Upper lobe of left lung (tissue), 6 donors: ENCODE measurements at regions not wholly inside any gene's neighbourhood (a gene's known extent, or its start where the extent isn't known, plus 50 kb on each side); places are given as distances from the start of the nearest gene placed in this dataset.

Experiments
- ATAC-seq, 2 donors: fragments of 200-7000 bp; cut with Tn5 transposase; one replicate each; pipeline ENCODE4 v1.9.1; 2022; ENCODE audit warnings: mild to moderate bottlenecking in 2 of 2, moderate library complexity in 2 of 2; ENCODE audit not compliant: low FRiP score in 2 of 2
- DNase-seq, 2 donors: peaks; one replicate each; pipeline ENCODE4 v3.0.0-alpha.2; 2019 to 2020
- H3K27ac ChIP-seq, 4 donors: fragments of 200-600 bp; sonication (generic); one replicate each; pipeline ENCODE4 v1.5.1; 2016 to 2019
- H3K27me3 ChIP-seq, 4 donors: fragments of 200-600 bp; sonication (generic); one replicate each; pipeline ENCODE4 v1.5.1; 2017 to 2019
- H3K36me3 ChIP-seq, 4 donors: fragments of 200-600 bp; sonication (generic); one replicate each; pipeline ENCODE4 v1.5.1; 2016 to 2019
- H3K4me1 ChIP-seq, 4 donors: fragments of 200-600 bp; sonication (generic); one replicate each; pipeline ENCODE4 v1.5.1; 2018 to 2019
- H3K4me3 ChIP-seq, 4 donors: fragments of 200-600 bp; sonication (generic); one replicate each; pipeline ENCODE4 v1.5.1; 2017 to 2019; ENCODE audit warnings: mild to moderate bottlenecking in 2 of 4, moderate library complexity in 1 of 4
- H3K9me3 ChIP-seq, 4 donors: fragments of 200-600 bp; sonication (generic); one replicate each; pipeline ENCODE4 v1.5.1; 2018 to 2019
- EP300 ChIP-seq, 4 donors: sonication (generic); formaldehyde crosslinking; IDR thresholded peaks; one replicate each; pipeline ENCODE4 v1.5.1; 2017; ENCODE audit warnings: antibody characterized with exemption in 4 of 4, control low read depth in 2 of 4
- POLR2A ChIP-seq, 4 donors: fragments of 450-650 bp; IDR thresholded peaks; one replicate each; pipeline ENCODE4 v1.5.1; 2016 to 2017; ENCODE audit warnings: antibody characterized with exemption in 4 of 4, mild to moderate bottlenecking in 2 of 4
- POLR2AphosphoS5 ChIP-seq, 2 donors: sonication (generic); formaldehyde crosslinking; IDR thresholded peaks; one replicate each; pipeline ENCODE4 v1.5.1; 2017; ENCODE audit warnings: antibody characterized with exemption in 2 of 2
- WGBS, 2 donors: methylation state at CpG; one replicate each; pipeline ENCODE4 v1.1.5; 2017 to 2018; 5-methylcytosine and 5-hydroxymethylcytosine counted together
- TF ChIP-seq, protein P1 (sequence below), 6 experiments: fragments of 450-650 bp in 4 of 6; fragments of 200-600 bp in 2 of 6; sonication (generic) in 2 of 6; IDR thresholded peaks; one replicate each; pipeline ENCODE4 v1.5.1; 2016 to 2019; ENCODE audit warnings: antibody characterized with exemption in 6 of 6
- donor health status: DM: no; HTN: no; CAD: no; lungs with moderate emphysema.
- donor health status: DM: no; HTN: yes; CAD: no; lungs with severe emphysema.

DNA sequence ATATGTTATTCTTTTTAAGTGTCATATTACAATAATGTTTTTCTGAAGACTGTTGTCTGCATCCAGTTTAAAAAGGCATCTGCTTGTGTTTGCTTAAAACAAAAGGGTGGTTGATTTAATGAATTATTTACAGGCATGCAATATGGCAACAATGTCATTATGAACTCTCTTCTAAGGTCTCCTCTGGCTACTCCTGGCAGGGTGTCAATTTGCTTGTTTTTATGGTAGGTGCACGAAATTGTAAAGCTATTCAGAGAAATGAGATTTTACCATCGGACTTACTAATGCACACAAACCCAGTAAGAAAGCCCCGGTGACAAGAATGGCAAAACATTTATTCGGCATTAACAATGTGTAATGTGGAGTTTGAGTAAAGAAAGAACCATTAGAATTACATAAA, 539.8 kb upstream of the ZNF608 start:
- no peaks in the 10 kb centered on the region for H3K9me3 ChIP-seq
- 89 to 92% methylated on average over 4 of the region's 4 CpGs for WGBS, 2 donors

DNA sequence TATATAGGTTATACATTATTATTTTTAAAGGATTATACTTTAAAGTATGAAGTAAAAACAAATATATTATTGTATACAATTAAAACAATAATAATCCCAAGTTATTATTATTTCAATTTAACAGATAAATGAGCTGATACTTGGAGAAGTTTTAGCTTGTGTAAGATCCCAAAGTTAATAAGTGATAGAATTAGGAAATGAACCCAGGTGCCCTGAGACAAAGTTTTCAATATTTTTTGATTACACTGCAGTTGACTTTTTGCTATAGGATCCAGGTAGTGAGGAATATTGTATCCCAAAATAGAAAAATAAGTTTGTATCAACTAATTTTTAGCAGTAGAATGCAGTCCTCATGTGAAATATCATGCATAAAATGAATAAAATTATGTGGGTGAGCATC, 543.2 kb upstream of the ZNF608 start:
- Histone ChIP-seq H3K27me3 (no peaks in the 10 kb centered on the region), H3K9me3 (no peaks in the 10 kb centered on the region), H3K4me1 (no peaks in the 10 kb centered on the region), H3K36me3 (no peaks in the 10 kb centered on the region), H3K4me3 (no peak overlapping the region), H3K27ac (no peak overlapping the region)
- DNase-seq (no peak), ATAC-seq (no peak)
- TF ChIP-seq, protein P1, sequence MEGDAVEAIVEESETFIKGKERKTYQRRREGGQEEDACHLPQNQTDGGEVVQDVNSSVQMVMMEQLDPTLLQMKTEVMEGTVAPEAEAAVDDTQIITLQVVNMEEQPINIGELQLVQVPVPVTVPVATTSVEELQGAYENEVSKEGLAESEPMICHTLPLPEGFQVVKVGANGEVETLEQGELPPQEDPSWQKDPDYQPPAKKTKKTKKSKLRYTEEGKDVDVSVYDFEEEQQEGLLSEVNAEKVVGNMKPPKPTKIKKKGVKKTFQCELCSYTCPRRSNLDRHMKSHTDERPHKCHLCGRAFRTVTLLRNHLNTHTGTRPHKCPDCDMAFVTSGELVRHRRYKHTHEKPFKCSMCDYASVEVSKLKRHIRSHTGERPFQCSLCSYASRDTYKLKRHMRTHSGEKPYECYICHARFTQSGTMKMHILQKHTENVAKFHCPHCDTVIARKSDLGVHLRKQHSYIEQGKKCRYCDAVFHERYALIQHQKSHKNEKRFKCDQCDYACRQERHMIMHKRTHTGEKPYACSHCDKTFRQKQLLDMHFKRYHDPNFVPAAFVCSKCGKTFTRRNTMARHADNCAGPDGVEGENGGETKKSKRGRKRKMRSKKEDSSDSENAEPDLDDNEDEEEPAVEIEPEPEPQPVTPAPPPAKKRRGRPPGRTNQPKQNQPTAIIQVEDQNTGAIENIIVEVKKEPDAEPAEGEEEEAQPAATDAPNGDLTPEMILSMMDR (IDR thresholded peaks at IDR 0.05), result no peak
- no peak for TF ChIP-seq POLR2AphosphoS5 (IDR thresholded peaks at IDR 0.05)
- TF ChIP-seq EP300 (IDR thresholded peaks at IDR 0.05), result no peak
- no peak for TF ChIP-seq POLR2A (IDR thresholded peaks at IDR 0.05)

More for the DNA sequence above, 539.8 kb upstream of the ZNF608 start:
- Histone ChIP-seq H3K36me3 (no peaks in the 10 kb centered on the region), H3K4me1 (no peaks in the 10 kb centered on the region), H3K27me3 (no peaks in the 10 kb centered on the region), H3K27ac (no peak overlapping the region), H3K4me3 (no peak overlapping the region)
- TF ChIP-seq, protein P1 (IDR thresholded peaks at IDR 0.05), result no peak
- TF ChIP-seq EP300 (IDR thresholded peaks at IDR 0.05) (no peak), POLR2A (IDR thresholded peaks at IDR 0.05) (no peak), POLR2AphosphoS5 (IDR thresholded peaks at IDR 0.05) (no peak)
- ATAC-seq, result no peak
- DNase-seq, result no peak

DNA sequence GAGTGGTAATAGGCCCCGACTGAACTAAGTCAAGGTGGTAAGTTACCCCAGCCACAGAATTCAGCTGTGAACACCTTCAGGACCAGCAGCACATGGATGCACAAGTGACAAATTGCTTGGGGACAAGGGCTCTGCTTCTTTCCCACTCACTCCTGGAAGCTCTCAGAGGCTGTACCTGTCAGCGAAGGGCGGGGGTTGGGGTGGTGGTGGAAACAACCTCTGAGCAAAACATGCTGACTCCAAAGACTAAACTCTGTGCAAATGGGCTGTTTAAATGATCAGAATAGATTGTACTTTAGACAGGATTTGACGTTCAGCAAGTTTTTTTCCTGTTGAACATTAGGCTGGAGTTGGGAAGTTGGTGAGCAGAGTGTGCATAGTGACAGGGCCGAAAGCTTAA, 544.5 kb upstream of the ZNF608 start:
- 87 to 90% methylated on average over 5 of the region's 5 CpGs for WGBS, 2 donors
- H3K36me3 ChIP-seq, result no peaks in the 10 kb centered on the region
- no peaks in the 10 kb centered on the region for H3K27me3 ChIP-seq
- no peak for DNase-seq
- TF ChIP-seq POLR2A (IDR thresholded peaks at IDR 0.05), result no peak
- no peak for TF ChIP-seq POLR2AphosphoS5 (IDR thresholded peaks at IDR 0.05)
- H3K4me3 ChIP-seq, result no peak overlapping the region
- H3K27ac ChIP-seq, result no peak overlapping the region
- ATAC-seq, result no peak
- no peaks in the 10 kb centered on the region for H3K9me3 ChIP-seq
- no peaks in the 10 kb centered on the region for H3K4me1 ChIP-seq

DNA sequence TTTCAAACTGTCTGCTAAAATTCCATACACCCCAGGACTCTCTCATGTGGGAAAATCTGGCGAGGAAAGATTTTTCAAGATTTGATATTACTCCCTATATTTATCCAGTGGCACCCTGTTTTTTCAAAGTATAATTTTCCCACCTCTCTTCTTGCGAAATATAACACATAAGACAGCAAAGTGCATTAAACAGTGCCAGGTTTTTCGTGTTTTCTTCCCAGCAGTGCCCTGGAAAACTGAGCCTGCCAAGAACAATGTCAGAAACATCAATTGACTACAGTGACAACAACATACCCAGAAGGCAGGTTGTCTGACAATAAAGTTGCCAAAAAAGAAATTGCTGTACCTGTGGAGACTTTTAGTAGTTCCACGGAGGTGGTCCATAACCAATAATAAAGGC, 545.0 kb upstream of the ZNF608 start:
- TF ChIP-seq POLR2AphosphoS5 (IDR thresholded peaks at IDR 0.05) (no peak), POLR2A (IDR thresholded peaks at IDR 0.05) (no peak), EP300 (IDR thresholded peaks at IDR 0.05) (no peak)
- TF ChIP-seq, protein P1 (IDR thresholded peaks at IDR 0.05), result no peak
- ATAC-seq (no peak), DNase-seq (no peak)
- Histone ChIP-seq H3K27me3 (no peaks in the 10 kb centered on the region), H3K9me3 (no peaks in the 10 kb centered on the region), H3K27ac (no peak overlapping the region), H3K36me3 (no peaks in the 10 kb centered on the region), H3K4me3 (no peak overlapping the region), H3K4me1 (no peaks in the 10 kb centered on the region)
- 82 to 83% methylated on average over 4 of the region's 4 CpGs for WGBS, 2 donors

DNA sequence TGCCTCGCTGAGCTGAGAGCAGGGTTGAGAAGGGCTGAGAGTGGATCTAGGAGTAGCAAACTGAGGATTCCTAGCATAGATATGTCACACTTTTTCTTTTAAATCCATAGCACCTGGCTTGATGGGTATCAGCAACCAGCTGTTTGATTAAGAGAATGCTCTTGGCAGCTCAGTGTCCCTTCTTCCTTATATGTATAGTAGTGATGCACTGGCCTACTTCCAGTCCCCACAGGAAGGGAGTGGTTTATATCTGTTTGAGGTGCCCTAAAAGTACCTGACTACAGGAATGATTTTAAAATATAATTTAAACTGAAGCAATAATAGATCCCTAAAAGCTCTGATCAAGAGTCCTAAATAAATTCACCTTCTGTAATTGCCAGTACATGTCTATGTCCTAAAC, 546.8 kb upstream of the ZNF608 start:
- 79 to 82% methylated on average over 1 of the region's 1 CpG for WGBS, 2 donors
- ATAC-seq (no peak), DNase-seq (no peak)
- H3K36me3 ChIP-seq, result no peaks in the 10 kb centered on the region
- H3K27me3 ChIP-seq, result no peaks in the 10 kb centered on the region
- TF ChIP-seq EP300 (IDR thresholded peaks at IDR 0.05) (no peak), POLR2AphosphoS5 (IDR thresholded peaks at IDR 0.05) (no peak), POLR2A (IDR thresholded peaks at IDR 0.05) (no peak)
- TF ChIP-seq, protein P1 (IDR thresholded peaks at IDR 0.05), result no peak
- H3K27ac ChIP-seq, result no peak overlapping the region
- H3K4me3 ChIP-seq, result no peak overlapping the region
- no peaks in the 10 kb centered on the region for H3K9me3 ChIP-seq
- no peaks in the 10 kb centered on the region for H3K4me1 ChIP-seq
